Fibroblast of skin of back (primary cell): ENCODE measurements at regions not wholly inside any gene's neighbourhood (a gene's known extent, or its start where the extent isn't known, plus 50 kb on each side); places are given as distances from the start of the nearest gene placed in this dataset.
A peak's percentile ranks its signal among the peaks of the same experiment; 100 is the strongest.

Source experiments
- DNase-seq: peaks from one replicate; pipeline ENCODE4 v3.0.0-alpha.2; 2013

DNA sequence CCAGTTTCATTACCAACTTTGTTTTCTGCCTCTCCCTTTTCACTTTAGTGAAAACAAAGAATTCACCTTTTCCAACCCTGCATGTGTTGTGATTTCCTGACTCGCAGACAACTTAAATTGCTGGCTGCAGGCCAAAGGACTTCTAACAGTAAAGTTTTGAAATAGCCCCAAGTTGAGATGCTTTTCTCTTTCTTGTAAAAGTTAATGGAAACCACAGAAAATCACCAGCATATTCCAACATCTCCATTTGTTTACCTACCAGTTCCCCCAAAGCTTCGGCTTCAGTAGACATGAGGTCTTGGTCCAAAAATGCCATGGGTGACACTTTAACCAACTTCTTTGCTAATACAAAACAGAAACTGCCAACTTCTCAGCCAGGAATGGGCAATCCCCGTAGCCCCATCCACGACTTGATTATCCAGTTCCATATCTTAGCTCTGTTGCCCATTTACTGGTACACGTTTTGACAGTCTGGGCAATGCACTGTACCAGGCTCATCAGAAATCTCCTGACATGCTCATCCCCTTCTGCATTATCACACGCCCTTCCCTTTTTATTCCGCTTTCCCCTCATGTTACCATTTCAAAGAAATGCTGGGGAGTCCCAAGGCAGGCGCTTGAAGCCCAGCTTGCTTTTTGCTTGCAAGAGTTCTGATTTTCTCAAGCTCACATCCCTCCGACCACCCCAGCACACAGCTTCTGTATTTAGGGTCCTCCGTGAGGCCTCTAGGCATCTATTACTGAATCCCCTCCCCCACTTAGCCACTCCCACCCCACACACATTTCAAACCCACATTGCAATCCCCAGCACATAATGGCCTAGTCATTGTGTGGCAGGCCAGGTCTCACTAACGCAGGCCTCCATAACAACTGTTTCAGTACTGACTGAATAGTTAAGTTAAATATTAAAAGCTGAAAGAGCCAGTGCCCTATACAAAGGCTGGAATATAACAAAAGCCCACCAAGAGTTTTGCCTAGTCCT, 137.9 kb upstream of the S100G start:
- peak; percentile 6 for DNase-seq

DNA sequence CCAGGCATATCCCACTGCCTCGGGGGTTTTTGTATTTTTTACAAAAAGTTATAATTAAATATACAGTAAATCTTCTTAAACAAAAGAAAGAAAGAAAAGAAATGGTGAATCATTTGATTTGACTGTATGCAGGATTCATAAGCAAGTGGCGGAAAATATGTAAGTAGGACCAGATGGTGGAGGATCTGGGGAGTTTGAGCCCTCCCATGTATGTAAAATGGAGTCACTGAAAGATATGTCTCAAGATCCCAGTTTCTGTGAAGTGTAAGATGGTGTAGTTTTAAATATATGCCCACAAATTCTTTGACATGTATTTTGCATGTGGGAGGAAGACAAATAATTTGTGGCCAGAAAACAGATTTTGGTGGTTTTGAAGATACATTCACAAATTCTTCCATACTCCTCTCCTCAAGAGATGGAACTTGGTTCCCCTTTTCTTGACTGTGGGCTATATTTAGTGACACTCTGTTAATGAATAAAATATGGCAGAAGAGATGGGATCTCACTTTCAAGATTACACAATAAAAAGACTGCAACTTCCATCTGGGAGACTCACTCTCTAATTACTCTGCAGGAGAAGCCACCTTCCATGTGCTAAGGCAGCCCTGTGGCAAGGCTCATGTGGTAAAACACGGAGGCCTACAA, 133.6 kb upstream of the S100G start:
- DNase-seq, result peak; percentile 23

DNA sequence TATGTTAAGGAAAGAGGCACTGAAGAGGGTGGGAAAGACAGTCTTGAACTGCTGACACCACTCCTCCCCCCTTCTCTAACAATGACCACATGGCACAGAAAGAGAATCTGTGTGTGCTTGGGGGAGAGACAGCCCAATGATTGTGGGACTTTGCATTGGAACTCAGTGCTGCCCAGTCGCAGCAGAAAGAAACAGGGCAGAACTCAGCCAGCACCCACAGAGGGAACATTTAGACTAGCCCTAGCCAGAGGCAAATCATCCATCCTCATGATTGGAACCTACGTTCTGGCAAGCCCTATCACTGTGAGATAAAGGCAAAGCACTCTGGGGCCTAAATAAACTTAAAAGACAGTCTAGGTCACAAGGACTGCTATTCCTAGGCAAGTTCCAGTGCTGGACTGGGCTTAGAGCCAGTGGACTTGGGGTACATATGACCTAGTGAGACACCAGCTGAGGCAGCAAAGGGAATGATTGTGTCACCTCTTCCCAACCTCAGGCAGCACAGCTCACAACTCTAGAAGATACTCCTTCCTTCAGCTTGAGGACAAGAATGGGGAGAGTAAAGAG, 132.8 kb upstream of the S100G start:
- DNase-seq, result no peak

DNA sequence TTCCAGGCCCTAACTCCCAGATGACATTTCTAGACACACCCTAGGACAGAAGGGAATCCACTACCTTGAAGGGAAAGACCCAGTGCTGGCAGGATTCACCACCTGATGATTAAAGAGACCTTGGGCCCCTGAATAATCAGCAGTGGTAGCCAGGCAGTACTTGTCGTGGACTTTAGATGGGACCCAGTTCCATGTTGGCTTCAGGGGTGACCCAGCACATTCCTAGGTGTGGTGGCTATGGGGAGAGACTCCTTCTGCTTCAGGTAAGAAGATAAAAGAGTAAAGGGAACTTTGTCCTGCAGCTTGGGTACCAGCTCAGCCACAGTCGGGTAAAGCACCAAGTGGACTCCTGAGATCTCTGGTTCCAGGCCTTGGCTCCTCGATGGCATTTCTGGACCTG, 131.8 kb upstream of the S100G start:
- DNase-seq, result no peak

DNA sequence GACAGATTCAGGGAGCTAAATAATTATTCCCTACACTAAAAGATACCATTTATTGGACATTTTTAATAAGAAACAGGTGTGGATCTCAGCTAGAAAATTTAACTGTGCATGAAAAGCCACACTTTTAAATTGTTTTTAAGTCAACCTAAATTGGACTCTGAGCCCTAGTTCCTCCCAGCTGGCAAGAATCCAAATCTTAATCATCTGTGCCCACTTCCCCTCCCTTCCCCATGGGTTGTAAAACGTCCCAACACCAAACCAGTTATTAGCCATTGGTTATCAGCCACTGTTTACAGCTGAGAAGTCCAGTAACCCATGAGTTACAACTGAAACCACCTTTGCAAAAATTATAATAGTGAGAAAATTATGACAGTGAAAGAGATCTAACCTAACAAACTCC, 125.6 kb upstream of the S100G start:
- DNase-seq, result no peak

DNA sequence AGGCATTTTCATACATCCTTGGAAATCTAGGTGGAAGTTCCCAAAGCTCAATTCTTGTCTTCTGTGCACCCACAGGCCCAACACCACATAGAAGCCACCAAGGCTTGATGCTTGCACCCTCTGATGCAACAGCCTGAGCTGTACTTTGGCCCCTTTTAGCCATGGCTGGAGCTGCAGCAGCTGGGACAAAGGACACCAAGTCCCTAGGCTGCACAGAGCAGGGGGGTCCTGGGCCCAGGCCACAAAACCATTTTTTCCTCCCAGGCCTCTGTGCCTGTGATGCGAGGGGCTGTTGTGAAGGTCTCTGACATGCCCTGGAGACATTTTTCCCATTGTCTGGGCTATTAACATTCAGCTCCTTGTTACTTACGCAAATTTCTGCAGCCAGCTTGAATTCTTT, 124.0 kb upstream of the S100G start:
- DNase-seq, result no peak

DNA sequence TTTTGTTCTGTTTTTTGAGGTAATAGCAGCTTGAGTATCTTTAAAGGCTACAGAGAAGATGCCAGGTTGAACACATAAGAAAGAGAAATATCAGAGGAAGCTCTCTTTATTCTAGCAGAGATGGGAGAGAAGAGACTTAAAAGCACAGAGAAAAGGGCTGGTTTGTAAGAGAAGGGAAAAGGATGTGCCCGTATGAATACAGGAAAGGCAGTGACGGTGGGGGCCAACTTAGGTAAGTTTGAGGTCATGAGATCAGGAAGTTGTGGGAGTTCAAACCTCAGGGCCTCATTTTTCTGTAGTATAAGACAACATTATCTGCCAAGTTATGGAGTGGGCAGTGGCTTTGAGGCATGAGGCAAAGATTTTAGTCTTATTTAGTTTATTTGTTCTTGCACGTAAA, 121.3 kb upstream of the S100G start:
- DNase-seq, result no peak
